OCI-LY3 (cell line): ENCODE measurements at regions not wholly inside any gene's neighbourhood (a gene's known extent, or its start where the extent isn't known, plus 50 kb on each side); places are given as distances from the start of the nearest gene placed in this dataset.
"Not testable (repeated sequence)": the region's sequence is repeated elsewhere in the genome, so short reads cannot be mapped to it uniquely, and the experiment has no call there.

ENCODE experiments used
- H2AFZ ChIP-seq: fragments of 200-600, 300-600 bp; shearing (Covaris generic); 2 replicates; pipeline ENCODE4 v1.6.0; 2014; ENCODE audit warnings: antibody characterized with exemption, low read depth, low read length
- H3K27ac ChIP-seq: fragments of 200-600, 300-600 bp; sonication (generic); 2 replicates; pipeline ENCODE4 v1.5.1; 2014; ENCODE audit warnings: mild to moderate bottlenecking, low read length, moderate library complexity, mixed read lengths
- H3K27me3 ChIP-seq: fragments of 200-600, 300-600 bp; sonication (generic); 2 replicates; pipeline ENCODE4 v1.6.1; 2014; ENCODE audit warnings: low read depth, low read length, mixed read lengths
- H3K36me3 ChIP-seq: fragments of 200-600, 300-600 bp; sonication (generic); replicated peaks from 2 replicates; pipeline ENCODE3; 2014; ENCODE audit warnings: low read depth, low read length, mixed read lengths
- H3K4me1 ChIP-seq: fragments of 300-600, 200-600 bp; sonication (generic); 2 replicates; pipeline ENCODE4 v1.6.1; 2014; ENCODE audit warnings: low read length, mixed read lengths
- H3K4me2 ChIP-seq: fragments of 200-600, 300-600 bp; sonication (generic); 2 replicates; pipeline ENCODE4 v1.6.1; 2014; ENCODE audit warnings: low read length, mixed read lengths
- H3K4me3 ChIP-seq: fragments of 300-600, 200-600 bp; sonication (generic); 2 replicates; pipeline ENCODE4 v1.5.1; 2014; ENCODE audit warnings: antibody characterized with exemption, mild to moderate bottlenecking, low read length, moderate library complexity
- H3K79me2 ChIP-seq: fragments of 300-600, 200-600 bp; shearing (Covaris generic); 2 replicates; pipeline ENCODE4 v1.6.1; 2014; ENCODE audit warnings: mild to moderate bottlenecking, low read length, mixed read lengths
- H3K9ac ChIP-seq: fragments of 300-600, 200-600 bp; shearing (Covaris generic); 2 replicates; pipeline ENCODE4 v1.6.0; 2014; ENCODE audit warnings: mild to moderate bottlenecking, low read length, moderate library complexity
- H3K9me3 ChIP-seq: fragments of 200-600, 300-600 bp; shearing (Covaris generic); 2 replicates; pipeline ENCODE4 v1.6.1; 2014; ENCODE audit warnings: low read length, mixed read lengths; ENCODE audit not compliant: insufficient read depth
- H4K20me1 ChIP-seq: fragments of 200-600, 300-600 bp; sonication (generic); 2 replicates; pipeline ENCODE4 v1.6.1; 2016; ENCODE audit warnings: low read length, mixed read lengths; ENCODE audit not compliant: insufficient read depth
- CTCF ChIP-seq: fragments of 200-600, 300-600 bp; sonication (generic); IDR thresholded peaks from 2 replicates; pipeline ENCODE4 v1.5.1; 2014; ENCODE audit warnings: antibody characterized with exemption, low read length, low read depth
- EZH2phosphoT487 ChIP-seq: fragments of 200-600 bp; shearing (Covaris generic); IDR thresholded peaks from 2 replicates; pipeline ENCODE4 v1.6.1; 2018; ENCODE audit warnings: antibody characterized with exemption, mixed run types, low read depth

GRCh38 chr5:66442951-66443445 is 153.2 kb upstream of the MAST4 start:
- Histone ChIP-seq H3K4me1 (0 out of 2 replicates have a peak, but pooled peaks cover 4% of the 10 kb centered on the region), H3K9me3 (no peaks in the 10 kb centered on the region), H3K9ac (no peak overlapping the region), H3K27ac (no peak overlapping the region), H3K4me3 (no peak overlapping the region), H4K20me1 (no peaks in the 10 kb centered on the region), H3K27me3 (no peaks in the 10 kb centered on the region), H3K79me2 (no peaks in the 10 kb centered on the region), H2AFZ (no peak overlapping the region), H3K36me3 (no peaks in the 10 kb centered on the region), H3K4me2 (no peak overlapping the region)
- no peak for TF ChIP-seq EZH2phosphoT487
- TF ChIP-seq CTCF, result no peak

- Histone ChIP-seq H3K4me1 (0 out of 2 replicates have a peak, but pooled peaks cover 4% of the 10 kb centered on the region), H4K20me1 (no peaks in the 10 kb centered on the region), H3K36me3 (no peaks in the 10 kb centered on the region)
Observed at GRCh38 chr5:66443462-66444130, 152.6 kb upstream of the MAST4 start.

GRCh38 chr5:66448070-66448469 is 148.1 kb upstream of the MAST4 start:
- not testable (repeated sequence) for H3K79me2 ChIP-seq, H3K9ac ChIP-seq, H3K27ac ChIP-seq, H3K4me2 ChIP-seq, H3K36me3 ChIP-seq, H3K4me1 ChIP-seq, H3K4me3 ChIP-seq, H3K9me3 ChIP-seq, H3K27me3 ChIP-seq, H2AFZ ChIP-seq, H4K20me1 ChIP-seq

More at GRCh38 chr5:66443462-66444130, 152.6 kb upstream of the MAST4 start:
- H3K9me3 ChIP-seq, result no peaks in the 10 kb centered on the region
- no peak overlapping the region for H2AFZ ChIP-seq
- no peak overlapping the region for H3K27ac ChIP-seq
- H3K79me2 ChIP-seq, result no peaks in the 10 kb centered on the region
- no peaks in the 10 kb centered on the region for H3K27me3 ChIP-seq
- TF ChIP-seq CTCF (no peak), EZH2phosphoT487 (no peak)
- no peak overlapping the region for H3K4me3 ChIP-seq
- H3K9ac ChIP-seq, result no peak overlapping the region
- no peak overlapping the region for H3K4me2 ChIP-seq

GRCh38 chr5:66450237-66450636 is 146.0 kb upstream of the MAST4 start:
- Histone ChIP-seq H3K4me1 (no peaks in the 10 kb centered on the region), H4K20me1 (no peaks in the 10 kb centered on the region), H3K27ac (no peak overlapping the region), H3K9ac (no peak overlapping the region), H3K36me3 (no peaks in the 10 kb centered on the region), H3K9me3 (no peaks in the 10 kb centered on the region), H2AFZ (no peak overlapping the region), H3K79me2 (no peaks in the 10 kb centered on the region), H3K27me3 (no peaks in the 10 kb centered on the region), H3K4me3 (no peak overlapping the region), H3K4me2 (no peak overlapping the region)
- TF ChIP-seq CTCF, result no peak
- no peak for TF ChIP-seq EZH2phosphoT487
